M059J (cell line): ENCODE measurements at regions not wholly inside any gene's neighbourhood (a gene's known extent, or its start where the extent isn't known, plus 50 kb on each side); places are given as distances from the start of the nearest gene placed in this dataset.

Experiments
- DNase-seq: peaks from one replicate; pipeline ENCODE4 v3.0.0-alpha.2; 2012; ENCODE audit warnings: low read depth

DNA sequence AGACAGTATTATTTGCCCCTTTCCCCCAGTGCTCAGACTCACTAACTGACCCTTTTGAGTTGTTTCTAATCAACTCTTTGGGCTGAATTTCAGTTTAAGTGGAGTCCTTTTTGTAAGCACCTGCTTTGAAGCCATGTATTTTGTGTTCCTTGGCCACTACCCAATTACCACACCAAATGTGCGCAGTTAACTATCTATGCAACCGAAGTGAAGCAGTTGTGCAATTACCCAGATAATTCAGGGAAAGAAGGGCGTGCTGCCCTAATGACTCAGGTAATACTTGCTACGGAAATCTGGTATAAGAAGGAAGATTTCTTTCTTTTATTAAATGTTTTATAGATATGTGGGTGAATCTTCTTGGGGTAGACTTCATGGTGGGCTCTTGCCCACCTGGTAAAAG lies 371.9 kb upstream of the TBL1XR1 start:
- DNase-seq: no peak

GRCh38 chr3:177569875-177570657 lies 372.8 kb upstream of the TBL1XR1 start:
- peak; percentile 54 for DNase-seq

- DNase-seq: no peak
Measured at GRCh38 chr3:177571271-177571943, 374.1 kb upstream of the TBL1XR1 start.

- DNase-seq: no peak
Measured at GRCh38 chr3:177571944-177572315, 374.6 kb upstream of the TBL1XR1 start.

- DNase-seq: no peak
Measured at GRCh38 chr3:177574222-177574856, 377.1 kb upstream of the TBL1XR1 start.

GRCh38 chr3:177576746-177577145 lies 379.5 kb upstream of the TBL1XR1 start:
- no peak for DNase-seq

GRCh38 chr3:177578488-177578887 lies 381.2 kb upstream of the TBL1XR1 start:
- no peak for DNase-seq

DNA sequence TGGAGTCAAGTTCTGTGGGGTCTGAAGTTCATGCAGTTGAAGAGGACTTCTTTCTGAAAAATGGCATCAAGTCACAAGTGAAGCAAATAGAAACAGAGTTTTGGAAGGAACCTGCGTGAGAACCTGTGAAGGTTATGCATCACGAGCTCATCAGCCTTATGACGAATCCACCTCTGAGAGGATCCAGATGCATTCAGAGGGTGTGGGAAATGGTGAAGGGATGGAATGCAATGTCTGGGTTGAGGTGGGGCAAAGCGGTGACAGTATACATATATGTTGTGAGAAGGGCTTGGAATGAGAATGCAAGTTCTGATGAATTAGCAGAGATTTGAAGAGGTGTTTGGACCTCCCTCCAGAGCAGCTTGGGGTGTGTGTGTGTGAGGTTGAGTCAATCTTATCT lies 382.1 kb upstream of the TBL1XR1 start:
- no peak for DNase-seq

DNA sequence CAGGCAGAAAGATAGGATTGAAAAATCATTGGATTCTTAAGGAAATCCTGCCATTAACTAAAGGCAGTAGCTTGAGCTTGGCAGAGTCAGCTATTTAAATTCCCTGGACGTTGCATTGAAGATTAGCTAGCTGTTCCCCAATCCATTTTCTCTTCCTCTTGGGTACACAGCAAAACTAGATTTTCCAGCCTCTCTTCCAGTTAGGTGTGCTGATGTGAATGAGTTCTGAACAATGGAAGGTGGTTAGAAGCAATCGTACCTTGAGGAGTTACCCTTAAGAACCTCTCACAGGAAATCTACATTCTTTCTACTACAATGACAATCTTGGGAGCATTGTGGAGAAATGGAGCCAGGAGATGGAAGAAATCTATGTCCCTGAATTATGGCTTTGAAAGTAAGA lies 383.2 kb upstream of the TBL1XR1 start:
- DNase-seq: no peak

GRCh38 chr3:177585271-177585670 lies 388.0 kb upstream of the TBL1XR1 start:
- DNase-seq: no peak

- DNase-seq: no peak
Measured at GRCh38 chr3:177589041-177589650, 391.9 kb upstream of the TBL1XR1 start.

GRCh38 chr3:177589911-177590381 lies 392.7 kb upstream of the TBL1XR1 start:
- peak; percentile 97 for DNase-seq

- peak; percentile 71 for DNase-seq
Measured at GRCh38 chr3:177590826-177591225, 393.5 kb upstream of the TBL1XR1 start.

- DNase-seq: no peak
Measured at GRCh38 chr3:177591379-177591778, 394.1 kb upstream of the TBL1XR1 start.

GRCh38 chr3:177594096-177594495 lies 396.8 kb upstream of the TBL1XR1 start:
- no peak for DNase-seq

- peak; percentile 73 for DNase-seq
Measured at GRCh38 chr3:177595530-177596188, 398.4 kb upstream of the TBL1XR1 start.

DNA sequence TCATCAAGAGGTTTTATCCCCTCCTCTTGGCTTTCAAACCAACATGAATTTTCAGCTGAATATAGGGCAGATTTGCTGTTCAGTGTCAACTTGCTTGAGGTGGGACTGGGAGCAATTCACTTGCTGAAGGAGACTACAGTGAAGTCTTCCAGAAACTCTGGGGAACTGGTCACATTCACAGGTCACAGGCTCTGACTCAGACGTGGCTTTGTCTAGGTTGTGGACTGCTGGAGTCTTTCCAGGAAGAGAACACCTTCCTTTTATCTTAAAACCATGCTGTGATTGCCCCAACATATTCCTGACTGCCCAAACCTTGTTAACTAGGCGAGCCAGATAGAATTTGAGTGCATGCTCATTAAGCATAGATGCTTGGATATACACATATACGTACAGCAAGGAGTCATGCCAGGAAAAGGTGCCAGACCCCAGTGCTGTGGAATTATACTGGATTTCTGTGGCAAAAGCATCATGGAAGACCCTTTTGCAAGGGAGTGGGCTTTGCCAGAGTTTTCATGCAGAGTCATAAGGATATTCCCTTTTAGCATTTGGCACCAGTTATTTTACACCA lies 399.1 kb upstream of the TBL1XR1 start:
- peak; percentile 91 for DNase-seq

GRCh38 chr3:177596816-177597271 lies 399.6 kb upstream of the TBL1XR1 start:
- DNase-seq: peak; percentile 84

- DNase-seq: peak; percentile 93
Measured at GRCh38 chr3:177597311-177598096, 400.2 kb upstream of the TBL1XR1 start.

DNA sequence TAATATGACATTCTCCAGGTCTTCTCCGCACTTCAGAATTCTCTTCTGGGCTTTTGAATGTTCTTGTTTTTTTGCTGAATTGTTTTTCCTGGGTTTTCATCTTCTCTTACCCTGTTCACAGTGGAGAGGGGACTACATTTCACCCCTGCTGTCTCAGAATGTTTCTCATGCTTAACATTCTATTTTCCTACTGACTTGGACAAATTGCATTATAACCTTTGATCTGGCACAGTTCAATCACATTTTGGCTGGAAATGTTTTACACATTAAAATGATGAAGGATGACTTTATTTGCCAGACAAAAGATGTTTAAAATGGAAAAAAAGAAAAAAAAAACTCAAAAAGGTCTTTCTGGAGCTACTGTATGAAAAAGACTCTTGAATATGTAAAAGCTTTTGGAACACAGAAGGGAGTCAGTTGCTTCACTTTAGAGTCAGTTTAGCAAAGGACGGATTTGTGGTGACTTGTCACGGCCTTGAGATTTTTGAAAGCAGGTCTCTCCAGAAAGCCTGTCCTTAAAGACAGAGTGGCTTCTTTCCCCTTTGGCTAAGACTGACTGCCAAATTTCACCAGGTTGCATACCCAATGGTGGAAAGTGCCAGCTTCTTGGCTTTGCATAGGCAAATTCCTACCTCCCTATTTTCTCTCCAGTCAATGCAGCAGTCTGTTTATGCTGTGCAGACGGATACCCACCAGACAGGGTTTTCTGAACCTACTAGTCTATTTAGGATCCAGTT lies 401.0 kb upstream of the TBL1XR1 start:
- no peak for DNase-seq
